ENCODE measurements at regions not wholly inside any gene's neighbourhood (a gene's known extent, or its start where the extent isn't known, plus 50 kb on each side); places are given as distances from the start of the nearest gene placed in this dataset.
A peak's percentile ranks its signal among the peaks of the same experiment; 100 is the strongest.

- no peak for DNase-seq
Measured at GRCh38 chr4:54359919-54360650, 131.0 kb downstream of the PDGFRA start.

- DNase-seq, result no peak
Measured at GRCh38 chr4:54363037-54363436, 133.9 kb downstream of the PDGFRA start.

- no peak for DNase-seq
Measured at GRCh38 chr4:54365691-54366090, 136.6 kb downstream of the PDGFRA start.

GRCh38 chr4:54367059-54367458 lies 138.0 kb downstream of the PDGFRA start:
- no peak for DNase-seq

GRCh38 chr4:54368281-54369265 lies 139.5 kb downstream of the PDGFRA start:
- DNase-seq, result peak in 1 of 2 donors; percentile 3

GRCh38 chr4:54371173-54371572 lies 142.1 kb downstream of the PDGFRA start:
- no peak for DNase-seq

- DNase-seq, result no peak
Measured at GRCh38 chr4:54372951-54373350, 143.9 kb downstream of the PDGFRA start.

- DNase-seq, result no peak
Measured at GRCh38 chr4:54373718-54374210, 144.7 kb downstream of the PDGFRA start.

GRCh38 chr4:54378461-54378860 lies 149.4 kb downstream of the PDGFRA start:
- DNase-seq, result no peak

GRCh38 chr4:54384152-54384551 lies 155.1 kb downstream of the PDGFRA start:
- DNase-seq, result no peak

- DNase-seq, result peak; percentile 5 to 14
Measured at GRCh38 chr4:54384563-54384962, 155.5 kb downstream of the PDGFRA start.

- no peak for DNase-seq
Measured at GRCh38 chr4:54386042-54386669, 157.1 kb downstream of the PDGFRA start.

- no peak for DNase-seq
Measured at GRCh38 chr4:54386693-54387092, 157.6 kb downstream of the PDGFRA start.

GRCh38 chr4:54390670-54391069 lies 161.6 kb downstream of the PDGFRA start:
- DNase-seq, result no peak

GRCh38 chr4:54391104-54391503 lies 162.0 kb downstream of the PDGFRA start:
- no peak for DNase-seq

- DNase-seq, result no peak
Measured at GRCh38 chr4:54392479-54392878, 163.4 kb downstream of the PDGFRA start.

GRCh38 chr4:54393243-54393642 lies 164.2 kb downstream of the PDGFRA start:
- no peak for DNase-seq

GRCh38 chr4:54395013-54395527 lies 166.0 kb downstream of the PDGFRA start:
- no peak for DNase-seq

- DNase-seq, result no peak
Measured at GRCh38 chr4:54400188-54400587, 171.1 kb downstream of the PDGFRA start.

- DNase-seq, result no peak
Measured at GRCh38 chr4:54400802-54401201, 171.7 kb downstream of the PDGFRA start.

- no peak for DNase-seq
Measured at GRCh38 chr4:54402880-54403480, 173.9 kb downstream of the PDGFRA start.

GRCh38 chr4:54403700-54404453 lies 174.8 kb downstream of the PDGFRA start:
- no peak for DNase-seq
